Hepatocyte (in vitro differentiated cells): ENCODE measurements at regions not wholly inside any gene's neighbourhood (a gene's known extent, or its start where the extent isn't known, plus 50 kb on each side); places are given as distances from the start of the nearest gene placed in this dataset.

ENCODE experiments used
- DNase-seq: peaks from one replicate; pipeline ENCODE4 v3.0.0-alpha.2; 2016; ENCODE audit warnings: low spot score
- H2AFZ ChIP-seq: fragments of 200-600 bp; sonication (generic); 2 replicates; pipeline ENCODE4 v1.6.0; 2016; ENCODE audit warnings: antibody characterized with exemption, mild to moderate bottlenecking
- H3K27ac ChIP-seq: fragments of 200-600 bp; sonication (generic); 2 replicates; pipeline ENCODE4 v1.5.1; 2016; ENCODE audit warnings: mild to moderate bottlenecking
- H3K27me3 ChIP-seq: fragments of 200-600 bp; sonication (generic); 2 replicates; pipeline ENCODE4 v1.6.1; 2016
- H3K36me3 ChIP-seq: fragments of 200-600 bp; sonication (generic); replicated peaks from 2 replicates; pipeline ENCODE4 v1.5.1; 2016; ENCODE audit warnings: low read depth; ENCODE audit not compliant: insufficient read depth
- H3K4me1 ChIP-seq: fragments of 200-600 bp; sonication (generic); 2 replicates; pipeline ENCODE4 v1.5.1; 2016; ENCODE audit warnings: mild to moderate bottlenecking, moderate library complexity; ENCODE audit not compliant: insufficient read depth
- H3K4me2 ChIP-seq: fragments of 200-600 bp; sonication (generic); 2 replicates; pipeline ENCODE4 v1.6.0; 2016
- H3K4me3 ChIP-seq: fragments of 200-600 bp; sonication (generic); 2 replicates; pipeline ENCODE4 v1.5.1; 2016; ENCODE audit warnings: mild to moderate bottlenecking
- H3K79me2 ChIP-seq: fragments of 200-600 bp; sonication (generic); 2 replicates; pipeline ENCODE4 v1.6.0; 2017; ENCODE audit warnings: mild to moderate bottlenecking
- H3K9me2 ChIP-seq: fragments of 200-600 bp; sonication (generic); replicated peaks from 2 replicates; pipeline ENCODE4 v1.6.0; 2017; ENCODE audit warnings: mild to moderate bottlenecking; ENCODE audit not compliant: insufficient read depth
- H3K9me3 ChIP-seq: fragments of 200-600 bp; sonication (generic); 2 replicates; pipeline ENCODE4 v1.5.1; 2016; ENCODE audit warnings: low read depth, mild to moderate bottlenecking
- H4K20me1 ChIP-seq: fragments of 200-600 bp; sonication (generic); 2 replicates; pipeline ENCODE4 v1.6.0; 2016; ENCODE audit warnings: mild to moderate bottlenecking; ENCODE audit not compliant: insufficient read depth, poor library complexity, severe bottlenecking
- CTCF ChIP-seq: fragments of 200-600 bp; sonication (generic); IDR thresholded peaks from 2 replicates; pipeline ENCODE4 v1.5.1; 2016; ENCODE audit warnings: antibody characterized with exemption, mild to moderate bottlenecking; ENCODE audit not compliant: poor library complexity
- EZH2 ChIP-seq: fragments of 200-600 bp; sonication (generic); IDR thresholded peaks from 2 replicates; pipeline ENCODE4 v1.6.1; 2016; ENCODE audit warnings: antibody characterized with exemption, mild to moderate bottlenecking, borderline replicate concordance
- EZH2phosphoT487 ChIP-seq: fragments of 200-600 bp; sonication (generic); IDR thresholded peaks from one replicate; pipeline ENCODE4 v1.6.1; 2018; ENCODE audit warnings: antibody characterized with exemption, mild to moderate bottlenecking, low read depth, moderate library complexity; ENCODE audit not compliant: unreplicated experiment, severe bottlenecking
- WGBS: methylation state at CpG from one replicate; pipeline ENCODE4 v1.1.6; 2016; ENCODE audit warnings: low lambda C conversion rate; ENCODE audit errors: missing lambda C conversion rate; 5-methylcytosine and 5-hydroxymethylcytosine counted together

- no peak overlapping the region for H3K4me2 ChIP-seq
- H3K9me3 ChIP-seq: no peaks in the 10 kb centered on the region
- H3K79me2 ChIP-seq: no peaks in the 10 kb centered on the region
- no peaks in the 10 kb centered on the region for H4K20me1 ChIP-seq
- TF ChIP-seq EZH2: no peak
- no peak for TF ChIP-seq CTCF
- no peak for TF ChIP-seq EZH2phosphoT487
- no peak overlapping the region for H3K4me3 ChIP-seq
- no peaks in the 10 kb centered on the region for H3K9me2 ChIP-seq
- no peaks in the 10 kb centered on the region for H3K36me3 ChIP-seq
- H3K27me3 ChIP-seq: no peaks in the 10 kb centered on the region
- 70% methylated on average over 2 of the region's 2 CpGs for WGBS
- DNase-seq: no peak
- no peak overlapping the region for H2AFZ ChIP-seq
- H3K4me1 ChIP-seq: peaks cover 10% of the 10 kb centered on the region
- no peak overlapping the region for H3K27ac ChIP-seq
These were observed 53.7 kb upstream of the DYRK2 start for GRCh38 chr12:67594888-67595287.

GRCh38 chr12:67595365-67595764 lies 53.2 kb upstream of the DYRK2 start:
- peaks cover 10% of the 10 kb centered on the region for H3K4me1 ChIP-seq
- TF ChIP-seq EZH2phosphoT487 (no peak), CTCF (no peak)
- 69% methylated on average over 3 of the region's 3 CpGs for WGBS
- H4K20me1 ChIP-seq: no peaks in the 10 kb centered on the region
- H3K9me2 ChIP-seq: no peaks in the 10 kb centered on the region
- no peaks in the 10 kb centered on the region for H3K9me3 ChIP-seq
- H3K27me3 ChIP-seq: no peaks in the 10 kb centered on the region
- no peak overlapping the region for H2AFZ ChIP-seq
- no peaks in the 10 kb centered on the region for H3K36me3 ChIP-seq
- no peak overlapping the region for H3K27ac ChIP-seq
- H3K4me2 ChIP-seq: no peak overlapping the region
- H3K79me2 ChIP-seq: no peaks in the 10 kb centered on the region
- no peak overlapping the region for H3K4me3 ChIP-seq
- DNase-seq: no peak

GRCh38 chr12:67598598-67598997 lies 49.9 kb upstream of the DYRK2 start:
- Histone ChIP-seq H3K79me2 (no peaks in the 10 kb centered on the region), H3K4me1 (peaks cover 5% of the 10 kb centered on the region), H4K20me1 (no peaks in the 10 kb centered on the region), H3K36me3 (no peaks in the 10 kb centered on the region), H3K4me3 (no peak overlapping the region), H3K4me2 (no peak overlapping the region), H3K27ac (no peak overlapping the region), H3K9me2 (no peaks in the 10 kb centered on the region), H3K9me3 (no peaks in the 10 kb centered on the region), H3K27me3 (no peaks in the 10 kb centered on the region), H2AFZ (no peak overlapping the region)
- 94% methylated on average over 3 of the region's 3 CpGs for WGBS
- no peak for TF ChIP-seq CTCF
- TF ChIP-seq EZH2: no peak
- TF ChIP-seq EZH2phosphoT487: no peak
- no peak for DNase-seq
